GM12874 (cell line): ENCODE measurements at regions not wholly inside any gene's neighbourhood (a gene's known extent, or its start where the extent isn't known, plus 50 kb on each side); places are given as distances from the start of the nearest gene placed in this dataset.

Experiments
- CTCF ChIP-seq: IDR thresholded peaks from 2 replicates; pipeline ENCODE4 v1.5.1; 2011; ENCODE audit warnings: low read depth, mild to moderate bottlenecking, control low read depth, low read length, moderate library complexity; ENCODE audit not compliant: insufficient read depth

- TF ChIP-seq CTCF = no peak
These were observed 540.0 kb downstream of the SOX6 start for GRCh38 chr11:15816260-15816871.

- no peak for TF ChIP-seq CTCF
These were observed 539.3 kb downstream of the SOX6 start for GRCh38 chr11:15817001-15817400.

- no peak for TF ChIP-seq CTCF
These were observed 538.1 kb downstream of the SOX6 start for GRCh38 chr11:15818132-15818842.

GRCh38 chr11:15819679-15820286 lies 536.6 kb downstream of the SOX6 start:
- peak; percentile 82 for TF ChIP-seq CTCF

- no peak for TF ChIP-seq CTCF
These were observed 534.9 kb downstream of the SOX6 start for GRCh38 chr11:15821451-15821850.

- TF ChIP-seq CTCF = no peak
These were observed 532.3 kb downstream of the SOX6 start for GRCh38 chr11:15824060-15824459.

- TF ChIP-seq CTCF = no peak
These were observed 530.2 kb downstream of the SOX6 start for GRCh38 chr11:15825976-15826650.
